Calu3 (cell line): ENCODE measurements at regions not wholly inside any gene's neighbourhood (a gene's known extent, or its start where the extent isn't known, plus 50 kb on each side); places are given as distances from the start of the nearest gene placed in this dataset.

Source experiments
- BruUV-seq: library from RNA; stranded (reverse); fragments of 400-500 nt; replicated peaks from 2 replicates; lab custom pipeline; 2021; lab: Mats Ljungman, UMichigan
- CTCF ChIA-PET: fragments of 300-600 bp; sonication (Branson Sonifier 250); formaldehyde crosslinking; loops from one replicate; lab custom pipeline; 2022; ENCODE audit warnings: antibody characterized with exemption; lab: Charles Lee
- DNase-seq: peaks from one replicate; pipeline ENCODE4 v3.0.0; 2022
- H3K27ac Mint-ChIP-seq: one replicate; pipeline ENCODE4 v1.8.0; 2022; ENCODE audit warnings: mixed read lengths; ENCODE audit not compliant: unreplicated experiment
- H3K27me3 Mint-ChIP-seq: one replicate; pipeline ENCODE4 v1.8.0; 2022; ENCODE audit warnings: mixed read lengths; ENCODE audit not compliant: unreplicated experiment
- H3K36me3 Mint-ChIP-seq: one replicate; pipeline ENCODE4 v1.8.0; 2022; ENCODE audit warnings: mild to moderate bottlenecking, moderate library complexity, mixed read lengths; ENCODE audit not compliant: insufficient read depth, unreplicated experiment
- H3K4me1 Mint-ChIP-seq: one replicate; pipeline ENCODE4 v1.8.0; 2022; ENCODE audit warnings: mild to moderate bottlenecking, low read depth, mixed read lengths; ENCODE audit not compliant: unreplicated experiment
- H3K4me3 Mint-ChIP-seq: one replicate; pipeline ENCODE4 v1.8.0; 2022; ENCODE audit warnings: mild to moderate bottlenecking, low read depth, moderate library complexity, mixed read lengths; ENCODE audit not compliant: unreplicated experiment
- H3K9me3 Mint-ChIP-seq: one replicate; pipeline ENCODE4 v1.8.0; 2022; ENCODE audit warnings: low read depth, mixed read lengths; ENCODE audit not compliant: unreplicated experiment
- CTCF ChIP-seq: fragments of 200-600 bp; IDR thresholded peaks from one replicate; pipeline ENCODE4 v1.8.0; 2022; ENCODE audit warnings: antibody characterized with exemption; ENCODE audit not compliant: unreplicated experiment
- intact Hi-C: fragments of 100-400 bp; cut with micrococcal nuclease; formaldehyde crosslinking; loops from one replicate; pipeline ENCODE4 v1.10.0; 2022; ENCODE audit not compliant: unreplicated experiment

DNA sequence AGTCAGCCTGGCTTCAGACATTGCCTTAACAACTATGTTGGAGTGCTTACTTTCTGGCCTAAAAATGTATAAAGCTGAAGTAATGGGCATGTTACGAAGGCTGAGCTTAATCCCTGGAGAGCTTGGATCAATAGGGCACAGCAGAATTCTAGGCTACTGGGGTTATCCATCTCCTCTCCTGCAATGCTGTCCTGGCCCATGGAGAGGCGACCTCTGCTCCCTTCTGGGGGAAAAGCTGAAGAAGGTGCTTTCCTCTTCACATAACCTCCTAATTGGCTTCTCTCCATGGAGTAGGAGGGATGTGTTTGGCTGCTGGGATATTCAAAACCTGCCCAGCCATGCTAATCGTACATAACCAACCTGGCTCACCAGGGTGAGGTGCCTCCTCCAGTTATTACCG, 403.5 kb downstream of the DMRT2 start:
- Mint-ChIP-seq H3K4me1 (no peaks in the 10 kb centered on the region), H3K27ac (no peak overlapping the region), H3K36me3 (no peaks in the 10 kb centered on the region), H3K4me3 (no peak overlapping the region), H3K27me3 (no peaks in the 10 kb centered on the region), H3K9me3 (peaks cover 4% of the 10 kb centered on the region)
- DNase-seq, result no peak
- CTCF ChIA-PET, result no interaction called here
- BruUV-seq, result no TSS peak
- intact Hi-C loops, result no loop called here
- TF ChIP-seq CTCF, result no peak

DNA sequence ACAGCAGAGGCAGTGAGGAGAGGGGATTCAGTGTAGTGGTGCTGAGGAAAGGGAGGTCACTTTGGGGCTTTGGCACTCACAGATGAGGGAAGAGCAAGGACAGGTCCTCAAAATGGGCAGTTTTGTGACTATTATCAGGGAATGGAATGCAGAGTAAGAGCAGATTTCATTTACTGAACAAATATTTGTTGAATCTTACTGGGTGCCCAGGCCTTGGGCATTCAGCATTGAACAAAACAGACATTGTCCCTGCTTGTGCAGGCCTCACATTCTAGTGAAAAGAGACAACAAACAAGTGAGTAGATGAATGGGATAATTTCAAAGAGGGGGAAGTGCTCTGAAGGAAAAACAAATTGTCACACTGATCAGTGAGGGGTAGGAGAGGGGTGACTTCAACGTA, 404.1 kb downstream of the DMRT2 start:
- no peak overlapping the region for H3K27ac Mint-ChIP-seq
- no TSS peak for BruUV-seq
- DNase-seq, result no peak
- H3K27me3 Mint-ChIP-seq, result no peaks in the 10 kb centered on the region
- peaks cover 4% of the 10 kb centered on the region for H3K9me3 Mint-ChIP-seq
- no peak for TF ChIP-seq CTCF
- H3K4me1 Mint-ChIP-seq, result no peaks in the 10 kb centered on the region
- intact Hi-C loops, result no loop called here
- CTCF ChIA-PET, result no interaction called here
- no peak overlapping the region for H3K4me3 Mint-ChIP-seq
- no peaks in the 10 kb centered on the region for H3K36me3 Mint-ChIP-seq

GRCh38 chr9:1454616-1455347, 404.6 kb downstream of the DMRT2 start:
- intact Hi-C loops, result no loop called here
- no peak for TF ChIP-seq CTCF
- Mint-ChIP-seq H3K27ac (no peak overlapping the region), H3K27me3 (no peaks in the 10 kb centered on the region), H3K9me3 (peaks cover 4% of the 10 kb centered on the region), H3K4me1 (no peaks in the 10 kb centered on the region), H3K36me3 (no peaks in the 10 kb centered on the region), H3K4me3 (no peak overlapping the region)
- DNase-seq, result no peak
- CTCF ChIA-PET, result no interaction called here
- no TSS peak for BruUV-seq

DNA sequence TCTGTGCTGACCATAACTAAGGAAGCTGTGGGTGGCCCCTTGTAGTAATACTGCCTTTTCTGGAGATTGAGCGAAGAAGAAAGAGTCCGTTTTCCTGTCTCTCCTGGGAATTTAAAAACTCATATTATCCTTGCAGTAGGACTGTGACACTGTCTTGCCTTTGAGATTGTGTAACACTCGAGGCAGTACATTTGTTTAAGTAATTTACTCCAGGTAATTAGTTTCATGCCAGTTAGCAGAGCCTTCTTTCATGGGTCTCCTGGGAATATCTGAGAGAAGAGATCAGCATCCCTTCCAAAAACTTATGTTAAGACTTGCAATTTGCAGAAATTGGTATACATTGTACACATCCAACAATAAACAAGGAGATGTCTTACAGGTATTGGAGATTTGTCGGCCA, 405.6 kb downstream of the DMRT2 start:
- no peak overlapping the region for H3K27ac Mint-ChIP-seq
- no peak for DNase-seq
- CTCF ChIA-PET, result no interaction called here

More for the DNA sequence above, 405.6 kb downstream of the DMRT2 start:
- Mint-ChIP-seq H3K9me3 (peaks cover 7% of the 10 kb centered on the region), H3K36me3 (no peaks in the 10 kb centered on the region), H3K4me1 (no peaks in the 10 kb centered on the region), H3K27me3 (no peaks in the 10 kb centered on the region), H3K4me3 (no peak overlapping the region)
- no TSS peak for BruUV-seq
- intact Hi-C loops, result no loop called here
- TF ChIP-seq CTCF, result no peak
